ENCODE measurements at regions not wholly inside any gene's neighbourhood (a gene's known extent, or its start where the extent isn't known, plus 50 kb on each side); places are given as distances from the start of the nearest gene placed in this dataset.

DNA sequence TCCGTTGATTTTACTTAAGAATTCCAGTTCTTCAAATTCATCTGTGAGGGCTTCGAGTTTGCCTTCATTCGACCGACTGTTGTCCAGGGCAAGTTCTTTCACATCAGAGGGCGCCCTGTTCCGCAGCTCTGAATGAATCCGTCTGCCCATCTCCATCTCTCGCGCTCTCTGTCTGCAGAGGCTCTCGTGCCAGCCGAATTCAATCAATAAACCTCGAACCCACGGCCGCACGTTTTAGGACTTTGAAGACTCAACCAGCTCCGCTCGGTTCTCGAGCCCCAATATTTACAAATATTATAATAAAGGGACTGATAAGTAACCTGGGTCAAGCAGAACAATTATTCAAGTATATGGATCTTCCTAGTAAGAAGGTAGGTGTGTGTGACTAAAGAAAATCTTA, 556.4 kb upstream of the SMIM31 start:
- TF ChIP-seq EZH2 (IDR thresholded peaks at IDR 0.05; ENCODE audit: insufficient read depth, poor library complexity, severe bottlenecking) (no peak), EZH2phosphoT487 (IDR thresholded peaks at IDR 0.05; ENCODE audit: insufficient read depth, low read depth) (no peak)

Data from GM23248 (cell line).